ENCODE measurements at regions not wholly inside any gene's neighbourhood (a gene's known extent, or its start where the extent isn't known, plus 50 kb on each side); places are given as distances from the start of the nearest gene placed in this dataset.
"Not testable (repeated sequence)": the region's sequence is repeated elsewhere in the genome, so short reads cannot be mapped to it uniquely, and the experiment has no call there.

DNA sequence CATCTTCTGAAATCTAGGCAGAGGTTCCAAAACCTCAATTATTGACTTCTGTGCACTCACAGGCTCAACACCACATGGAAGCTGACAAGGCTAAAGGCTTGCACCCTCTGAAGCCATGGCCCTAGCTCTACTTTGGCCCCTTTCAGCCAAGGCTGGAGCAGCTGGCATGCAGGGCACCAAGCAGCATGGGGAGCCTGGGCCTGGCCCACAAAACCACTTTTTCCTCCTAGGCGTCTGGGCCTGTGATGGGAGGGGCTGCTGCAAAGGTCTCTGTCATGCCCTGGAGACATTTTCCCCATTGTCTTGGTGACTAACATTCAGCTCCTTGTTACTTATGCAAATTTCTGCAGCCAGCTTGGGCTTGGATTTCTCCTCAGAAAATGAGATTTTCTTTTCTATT is 123.5 kb upstream of the MEOX2 start:
- H3K27ac Mint-ChIP-seq, H3K4me3 Mint-ChIP-seq, H3K27me3 Mint-ChIP-seq, POLR2A ChIA-PET, H3K4me1 Mint-ChIP-seq, DNase-seq, ATAC-seq, H3K36me3 Mint-ChIP-seq: not testable (repeated sequence)
- H3K9me3 Mint-ChIP-seq, result peaks cover 0 to 31% (median 10%) of the 10 kb centered on the region in 9 donors

DNA sequence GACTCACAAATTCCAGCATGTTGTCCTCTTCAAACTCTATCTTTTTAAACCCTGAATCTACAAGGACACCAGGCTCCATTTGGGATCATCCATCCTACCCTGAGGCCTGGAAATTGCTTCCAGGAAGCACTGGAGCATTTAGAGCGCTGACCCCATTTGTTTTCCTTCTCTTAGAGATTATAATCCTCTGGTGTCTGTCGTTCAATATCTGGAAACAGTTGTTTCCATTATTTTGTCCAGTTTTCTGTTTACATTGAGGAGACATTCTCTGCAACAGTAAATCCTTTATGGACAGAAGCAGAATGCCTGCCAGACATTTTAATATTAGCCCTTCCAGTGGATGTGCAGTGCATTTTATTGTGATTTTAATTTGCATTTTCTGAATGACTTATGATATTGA is 119.4 kb upstream of the MEOX2 start:
- Mint-ChIP-seq H3K27me3 (no peaks in the 10 kb centered on the region), H3K4me1 (no peaks in the 10 kb centered on the region), H3K4me3 (no peak overlapping the region), H3K9me3 (peaks cover 0 to 29% (median 11%) of the 10 kb centered on the region in 9 donors), H3K27ac (no peak overlapping the region), H3K36me3 (no peaks in the 10 kb centered on the region)
- ATAC-seq, result no peak
- no peak for DNase-seq
- POLR2A ChIA-PET, result no interaction called here

DNA sequence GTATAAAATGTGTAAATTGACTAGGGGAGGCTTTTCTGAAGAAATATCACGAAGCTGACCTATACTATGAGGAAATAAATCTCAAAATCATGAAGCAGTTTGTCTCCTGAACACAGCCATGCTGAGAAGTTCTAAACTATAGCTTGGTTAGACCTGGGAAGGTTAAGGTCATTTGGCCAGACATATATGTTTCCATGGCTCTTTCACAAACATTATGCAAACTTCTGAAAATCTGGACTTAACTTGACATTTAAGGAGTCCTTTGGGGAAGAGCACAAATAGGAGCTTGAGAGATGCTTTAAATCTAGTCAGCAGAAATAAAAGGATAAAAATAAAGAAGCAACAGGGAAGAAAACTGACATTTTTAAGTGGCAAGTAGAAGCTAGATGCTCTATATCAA is 115.9 kb upstream of the MEOX2 start:
- H3K9me3 Mint-ChIP-seq, result peaks cover 0 to 12% (median 4%) of the 10 kb centered on the region in 9 donors
- no peaks in the 10 kb centered on the region for H3K27me3 Mint-ChIP-seq

DNA sequence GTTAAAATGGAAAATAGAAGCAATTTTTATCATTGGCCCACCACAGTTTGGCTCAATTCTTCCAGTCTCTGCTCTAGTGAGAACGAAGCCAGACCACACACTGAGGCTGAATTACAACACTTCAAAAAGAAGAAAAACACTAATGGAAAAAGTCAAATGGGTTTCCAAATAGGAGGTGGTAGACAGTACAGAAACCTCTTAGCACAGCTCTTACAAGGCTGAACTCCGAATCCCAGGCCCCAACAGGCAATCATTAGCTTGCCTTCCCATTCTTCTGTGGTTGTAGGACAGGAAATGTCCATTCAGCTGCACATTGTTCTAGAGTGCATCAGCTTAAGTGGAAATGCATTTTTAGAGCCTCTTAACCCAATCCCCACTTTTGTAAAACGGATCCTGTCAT is 115.1 kb upstream of the MEOX2 start:
- Mint-ChIP-seq H3K4me3 (no peak overlapping the region), H3K4me1 (no peaks in the 10 kb centered on the region), H3K9me3 (peaks cover 0 to 12% (median 3%) of the 10 kb centered on the region in 9 donors), H3K36me3 (no peaks in the 10 kb centered on the region), H3K27ac (no peak overlapping the region), H3K27me3 (no peaks in the 10 kb centered on the region)
- DNase-seq (no peak), ATAC-seq (no peak)
- POLR2A ChIA-PET, result no interaction called here

More for the DNA sequence above, 115.9 kb upstream of the MEOX2 start:
- no peak for DNase-seq
- Mint-ChIP-seq H3K4me3 (no peak overlapping the region), H3K27ac (no peak overlapping the region), H3K4me1 (no peaks in the 10 kb centered on the region), H3K36me3 (no peaks in the 10 kb centered on the region)
- POLR2A ChIA-PET, result no interaction called here
- no peak for ATAC-seq

DNA sequence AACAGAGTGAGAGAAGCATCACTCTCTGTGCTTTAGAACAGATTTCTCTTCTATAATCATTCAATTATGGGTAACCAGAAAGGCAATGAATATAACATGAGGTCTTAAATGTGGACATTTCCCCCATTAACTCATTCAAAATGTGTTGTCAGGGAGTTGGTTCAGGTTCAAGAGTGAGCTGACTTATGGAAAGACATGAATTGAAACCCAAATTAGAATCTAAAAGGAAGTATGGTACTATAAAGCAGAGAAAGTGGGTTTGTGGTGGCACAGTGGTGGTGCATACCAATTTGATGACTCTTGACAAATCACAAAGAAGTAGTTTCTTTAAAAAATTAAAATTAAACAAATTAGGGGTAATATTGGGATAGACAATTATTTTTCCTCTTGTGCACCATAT is 114.6 kb upstream of the MEOX2 start:
- ATAC-seq (no peak), DNase-seq (no peak)
- Mint-ChIP-seq H3K27me3 (no peaks in the 10 kb centered on the region), H3K27ac (no peak overlapping the region), H3K4me1 (no peaks in the 10 kb centered on the region), H3K4me3 (no peak overlapping the region), H3K9me3 (peaks cover 0 to 12% (median 3%) of the 10 kb centered on the region in 9 donors), H3K36me3 (no peaks in the 10 kb centered on the region)
- POLR2A ChIA-PET, result no interaction called here

DNA sequence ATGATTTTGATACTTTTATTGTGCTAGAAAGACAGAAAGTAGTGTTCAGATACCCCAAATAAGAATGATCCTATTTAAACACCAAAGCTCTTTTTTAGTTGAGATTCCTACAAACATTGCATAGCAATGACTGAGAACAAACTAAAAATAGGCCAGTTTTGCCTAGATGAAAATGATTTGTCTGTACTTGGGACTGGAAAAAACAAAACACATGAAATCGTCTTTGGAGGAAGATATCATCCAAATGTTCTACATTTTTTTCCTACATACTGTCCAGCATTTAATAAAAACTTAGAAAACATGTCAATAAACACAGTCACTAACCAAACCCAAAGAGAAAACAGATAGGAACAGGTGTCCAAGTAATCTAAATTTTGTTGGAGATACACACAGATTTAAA is 111.6 kb upstream of the MEOX2 start:
- POLR2A ChIA-PET, result no interaction called here
- ATAC-seq (no peak), DNase-seq (no peak)
- no peak overlapping the region for H3K27ac Mint-ChIP-seq
- no peaks in the 10 kb centered on the region for H3K4me1 Mint-ChIP-seq
- peaks cover 0 to 15% (median 2%) of the 10 kb centered on the region in 9 donors for H3K9me3 Mint-ChIP-seq
- H3K27me3 Mint-ChIP-seq, result no peaks in the 10 kb centered on the region
- H3K36me3 Mint-ChIP-seq, result no peaks in the 10 kb centered on the region
- no peak overlapping the region for H3K4me3 Mint-ChIP-seq

DNA sequence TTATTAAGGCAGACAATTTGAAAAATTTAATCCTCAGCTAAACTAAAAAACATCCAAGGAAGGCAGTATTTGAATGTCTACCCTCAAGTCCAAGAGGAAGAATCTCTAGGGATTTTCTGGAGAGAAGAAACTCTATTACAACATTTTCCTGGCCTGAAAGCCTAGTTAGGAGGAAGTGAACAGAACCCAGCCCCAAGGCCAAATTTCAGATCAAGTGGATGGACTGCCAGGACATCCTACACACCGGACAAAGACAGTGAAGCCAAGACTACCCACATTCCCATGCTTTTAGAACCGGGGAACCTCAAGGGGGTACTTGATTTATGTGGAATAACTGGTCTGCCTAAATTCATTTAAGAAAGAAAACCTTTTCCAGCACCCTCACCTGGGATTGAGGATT is 108.9 kb upstream of the MEOX2 start:
- no peaks in the 10 kb centered on the region for H3K36me3 Mint-ChIP-seq
- no peaks in the 10 kb centered on the region for H3K27me3 Mint-ChIP-seq
- peaks cover 0 to 15% (median 2%) of the 10 kb centered on the region in 9 donors for H3K9me3 Mint-ChIP-seq
- no peak overlapping the region for H3K4me3 Mint-ChIP-seq
- POLR2A ChIA-PET, result no interaction called here
- H3K27ac Mint-ChIP-seq, result no peak overlapping the region
- ATAC-seq (no peak), DNase-seq (no peak)
- no peaks in the 10 kb centered on the region for H3K4me1 Mint-ChIP-seq

DNA sequence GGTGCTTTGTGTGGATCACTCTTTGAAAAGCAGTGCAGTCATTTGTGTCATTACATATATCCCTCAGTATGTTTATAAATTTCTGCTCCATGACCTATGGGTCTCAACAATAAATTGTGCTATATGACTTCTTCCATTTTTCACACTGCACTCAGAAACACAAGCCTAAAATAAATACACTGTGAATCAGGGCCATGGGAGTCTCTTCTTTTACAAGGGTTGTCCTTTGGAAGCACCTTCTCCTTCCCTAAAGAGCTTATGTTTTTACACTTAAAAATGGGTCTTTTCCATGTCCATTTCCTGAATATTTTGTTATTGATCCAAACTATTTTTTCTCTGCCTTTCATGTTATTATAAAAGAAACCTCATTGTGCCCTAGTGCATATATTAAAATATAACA is 108.3 kb upstream of the MEOX2 start:
- H3K4me1 Mint-ChIP-seq, result no peaks in the 10 kb centered on the region
- POLR2A ChIA-PET, result no interaction called here
- H3K9me3 Mint-ChIP-seq, result peaks cover 0 to 15% (median 6%) of the 10 kb centered on the region in 9 donors
- H3K27ac Mint-ChIP-seq, result no peak overlapping the region
- H3K4me3 Mint-ChIP-seq, result no peak overlapping the region
- H3K36me3 Mint-ChIP-seq, result no peaks in the 10 kb centered on the region
- ATAC-seq, result no peak
- no peak for DNase-seq
- no peaks in the 10 kb centered on the region for H3K27me3 Mint-ChIP-seq

DNA sequence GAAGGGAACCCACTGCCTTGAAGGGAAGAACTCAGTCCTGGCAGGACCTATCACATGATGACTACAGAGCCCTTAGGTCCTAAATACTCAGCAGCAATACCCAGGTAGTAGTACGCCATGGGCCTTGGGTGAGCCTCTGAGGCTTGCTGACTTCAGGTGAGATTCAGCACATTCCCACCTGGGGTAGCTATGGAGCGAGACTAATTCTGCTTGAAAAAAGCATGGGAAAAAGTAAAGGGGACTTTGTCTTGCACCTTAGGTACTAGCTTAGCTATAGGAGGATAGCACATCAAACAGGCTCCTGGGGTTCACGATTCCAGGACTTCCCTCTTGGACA is 98.2 kb upstream of the MEOX2 start:
- H3K4me3 Mint-ChIP-seq, result no peak overlapping the region
- no peak for DNase-seq
- no peak overlapping the region for H3K27ac Mint-ChIP-seq
- H3K27me3 Mint-ChIP-seq, result no peaks in the 10 kb centered on the region
- POLR2A ChIA-PET, result no interaction called here
- peaks cover 0 to 13% (median 2%) of the 10 kb centered on the region in 9 donors for H3K9me3 Mint-ChIP-seq
- no peak for ATAC-seq
- no peaks in the 10 kb centered on the region for H3K4me1 Mint-ChIP-seq
- no peaks in the 10 kb centered on the region for H3K36me3 Mint-ChIP-seq

DNA sequence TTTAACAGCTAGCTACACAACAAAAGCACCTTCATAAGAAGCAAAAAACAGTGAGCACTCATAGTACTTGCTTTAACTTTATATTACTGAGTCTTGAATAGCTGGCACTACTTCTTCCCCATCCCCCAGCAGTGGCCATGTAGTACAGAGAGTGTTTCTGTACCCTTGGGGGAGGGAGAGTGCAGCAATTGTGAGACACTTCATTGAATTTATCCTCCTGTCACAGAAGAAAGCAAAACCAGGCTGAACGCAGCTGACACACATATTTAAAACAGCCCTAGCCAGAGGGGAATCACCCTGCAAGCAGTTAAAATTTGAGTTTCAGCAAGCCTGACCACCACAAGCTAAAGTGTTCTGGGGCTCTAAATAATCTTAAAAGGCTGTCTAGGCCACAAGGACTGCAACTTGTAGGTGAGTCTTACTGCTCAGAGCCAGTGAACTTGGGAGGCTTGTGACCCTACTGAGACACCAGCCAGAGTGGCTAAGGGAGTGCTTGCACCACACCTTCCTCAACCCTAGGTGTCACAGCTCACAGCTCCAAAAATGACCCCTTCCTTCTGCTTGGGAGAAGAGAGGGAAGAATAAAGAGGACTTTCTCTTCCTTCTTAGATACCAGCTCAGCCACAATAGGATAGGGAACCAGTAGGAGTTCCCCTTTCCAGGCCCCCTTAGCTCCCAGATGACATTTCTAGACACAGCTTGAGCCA is 97.7 kb upstream of the MEOX2 start:
- Mint-ChIP-seq H3K27ac (no peak overlapping the region), H3K36me3 (no peaks in the 10 kb centered on the region), H3K4me1 (no peaks in the 10 kb centered on the region), H3K27me3 (no peaks in the 10 kb centered on the region), H3K9me3 (peaks cover 0 to 13% (median 2%) of the 10 kb centered on the region in 9 donors), H3K4me3 (no peak overlapping the region)
- ATAC-seq, result no peak
- POLR2A ChIA-PET, result no interaction called here
- no peak for DNase-seq

DNA sequence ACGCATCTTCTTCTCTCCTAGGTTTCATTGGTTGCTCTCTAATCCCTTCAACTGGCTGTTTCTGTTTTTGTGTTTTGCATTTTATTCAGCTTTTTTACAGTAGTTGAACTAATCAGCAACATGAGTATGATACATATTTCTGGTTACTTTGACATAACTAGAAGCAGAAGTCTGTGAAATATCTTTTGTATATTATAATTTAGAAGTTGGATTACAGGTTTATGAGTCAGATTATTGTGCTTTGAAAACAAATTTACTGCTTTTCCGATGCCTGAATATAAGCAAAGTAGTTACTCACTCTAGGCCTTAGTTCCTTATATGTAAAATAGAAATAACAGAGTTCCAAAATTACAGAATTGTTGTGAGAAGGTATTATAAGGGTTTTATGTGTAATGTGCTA is 96.2 kb upstream of the MEOX2 start:
- DNase-seq (no peak), ATAC-seq (no peak)
- POLR2A ChIA-PET, result no interaction called here
- H3K4me3 Mint-ChIP-seq, result no peak overlapping the region
- H3K36me3 Mint-ChIP-seq, result no peaks in the 10 kb centered on the region
- H3K9me3 Mint-ChIP-seq, result peaks cover 0 to 10% (median 1%) of the 10 kb centered on the region in 9 donors
- H3K4me1 Mint-ChIP-seq, result no peaks in the 10 kb centered on the region
- no peak overlapping the region for H3K27ac Mint-ChIP-seq
- H3K27me3 Mint-ChIP-seq, result no peaks in the 10 kb centered on the region

DNA sequence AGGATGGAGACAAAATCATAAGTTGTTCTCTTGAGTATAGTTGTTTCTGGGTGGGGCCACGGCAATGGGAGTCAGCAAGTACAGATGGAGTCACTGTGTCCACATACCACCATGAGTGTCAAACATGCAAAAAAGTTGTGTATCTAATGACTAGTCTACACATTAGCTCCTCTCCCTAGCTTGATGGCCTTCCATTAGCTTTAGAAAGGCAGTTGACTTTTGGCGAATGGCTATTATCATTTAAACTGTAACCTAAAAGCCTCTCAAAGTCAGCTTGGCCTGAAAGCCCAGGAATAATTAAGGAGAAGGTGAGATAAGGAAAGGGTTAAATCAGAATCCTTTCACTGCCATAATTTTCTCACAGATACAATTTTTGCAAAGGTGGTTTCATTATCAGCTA is 95.5 kb upstream of the MEOX2 start:
- no peaks in the 10 kb centered on the region for H3K27me3 Mint-ChIP-seq
- POLR2A ChIA-PET, result no interaction called here
- no peaks in the 10 kb centered on the region for H3K4me1 Mint-ChIP-seq
- H3K27ac Mint-ChIP-seq, result no peak overlapping the region
- no peak overlapping the region for H3K4me3 Mint-ChIP-seq
- H3K9me3 Mint-ChIP-seq, result peaks cover 0 to 8% (median 1%) of the 10 kb centered on the region in 9 donors
- H3K36me3 Mint-ChIP-seq, result no peaks in the 10 kb centered on the region
- DNase-seq (no peak), ATAC-seq (no peak)

DNA sequence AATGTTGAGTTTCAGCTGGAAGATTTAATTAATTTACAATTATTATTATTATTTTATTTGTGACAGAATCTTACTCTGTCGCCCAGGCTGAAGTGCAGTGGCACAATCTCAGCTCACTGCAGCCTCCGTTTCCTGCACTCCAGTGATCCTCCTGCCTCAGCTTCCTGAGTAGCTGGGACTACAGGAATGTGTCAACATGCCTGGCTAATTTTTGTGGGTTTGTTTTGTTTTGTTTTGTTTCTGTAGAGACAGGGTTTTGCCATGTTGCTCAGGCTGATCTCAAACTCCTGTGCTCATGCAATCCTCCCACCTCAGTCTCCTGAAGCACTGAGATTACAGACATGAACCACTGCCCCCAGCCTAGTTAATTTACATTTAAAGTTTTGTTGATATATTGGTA is 93.8 kb upstream of the MEOX2 start:
- no peak for DNase-seq
- no peak for ATAC-seq
- no peaks in the 10 kb centered on the region for H3K36me3 Mint-ChIP-seq
- peaks cover 0 to 10% (median 1%) of the 10 kb centered on the region in 9 donors for H3K9me3 Mint-ChIP-seq
- H3K27me3 Mint-ChIP-seq, result no peaks in the 10 kb centered on the region
- POLR2A ChIA-PET, result no interaction called here
- no peaks in the 10 kb centered on the region for H3K4me1 Mint-ChIP-seq
- no peak overlapping the region for H3K4me3 Mint-ChIP-seq
- no peak overlapping the region for H3K27ac Mint-ChIP-seq

DNA sequence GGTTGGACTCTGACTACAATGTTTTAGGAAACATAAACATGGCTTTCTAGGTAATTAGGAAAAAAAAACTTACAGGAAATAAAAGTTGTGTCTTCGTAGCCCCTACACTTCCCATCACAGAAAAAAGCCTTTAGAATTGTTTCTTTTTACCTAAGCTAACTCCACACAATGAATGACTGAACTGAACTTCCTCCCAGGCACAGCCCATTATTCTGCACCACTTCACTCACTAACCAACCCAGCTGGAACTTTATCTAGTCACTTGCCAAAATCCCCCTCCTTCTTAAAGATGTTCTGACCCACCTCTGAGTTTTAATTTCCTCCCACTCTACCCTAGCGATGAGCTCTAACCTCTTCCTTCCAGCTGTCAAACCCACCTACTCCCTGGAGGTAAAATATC is 91.7 kb upstream of the MEOX2 start:
- Mint-ChIP-seq H3K4me3 (no peak overlapping the region), H3K27ac (no peak overlapping the region), H3K9me3 (peaks cover 0 to 10% (median 1%) of the 10 kb centered on the region in 9 donors), H3K36me3 (no peaks in the 10 kb centered on the region), H3K4me1 (no peaks in the 10 kb centered on the region), H3K27me3 (no peaks in the 10 kb centered on the region)
- DNase-seq, result no peak
- no peak for ATAC-seq
- POLR2A ChIA-PET, result no interaction called here
